ENCODE measurements at regions not wholly inside any gene's neighbourhood (a gene's known extent, or its start where the extent isn't known, plus 50 kb on each side); places are given as distances from the start of the nearest gene placed in this dataset.

DNA sequence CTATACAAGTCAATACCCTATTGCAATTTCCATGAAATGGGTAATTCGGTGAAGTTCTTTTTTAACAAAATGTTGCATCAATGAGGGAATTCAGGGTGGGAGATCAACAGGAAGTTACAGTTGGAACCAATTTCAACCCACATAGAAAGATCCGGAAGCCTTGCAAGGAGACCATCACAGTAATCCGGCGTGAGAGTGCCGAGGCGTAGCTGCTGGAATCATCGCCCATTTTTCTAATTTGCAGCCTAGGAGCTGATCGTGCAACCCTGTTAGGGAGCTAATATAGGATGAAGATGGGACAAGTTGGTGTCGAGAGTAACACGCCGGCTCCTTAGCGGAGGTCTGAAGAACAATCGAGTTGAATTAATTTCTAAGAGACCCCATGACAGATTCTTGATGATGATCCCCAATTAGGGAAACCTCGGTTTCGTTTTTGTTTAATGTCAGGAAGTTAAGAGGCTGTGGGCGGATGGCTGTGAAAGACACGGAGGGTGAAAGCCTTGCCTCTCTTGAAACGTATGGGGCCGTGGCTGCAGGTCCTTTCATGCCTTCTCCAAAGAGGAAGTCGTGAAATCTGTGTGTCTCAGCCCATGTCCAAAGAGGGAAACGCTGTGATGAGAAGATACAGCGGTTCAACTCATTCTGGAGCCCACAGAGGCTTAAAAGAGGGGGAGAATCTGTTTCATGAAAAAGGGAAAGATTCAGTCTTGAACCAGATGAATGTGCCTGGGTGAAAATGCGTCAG, 51.2 kb upstream of the CARD11 start:
- no peaks in the 10 kb centered on the region for H3K36me3 ChIP-seq (ENCODE audit: control insufficient read depth, insufficient read depth, low read length)
- TF ChIP-seq, protein P1, sequence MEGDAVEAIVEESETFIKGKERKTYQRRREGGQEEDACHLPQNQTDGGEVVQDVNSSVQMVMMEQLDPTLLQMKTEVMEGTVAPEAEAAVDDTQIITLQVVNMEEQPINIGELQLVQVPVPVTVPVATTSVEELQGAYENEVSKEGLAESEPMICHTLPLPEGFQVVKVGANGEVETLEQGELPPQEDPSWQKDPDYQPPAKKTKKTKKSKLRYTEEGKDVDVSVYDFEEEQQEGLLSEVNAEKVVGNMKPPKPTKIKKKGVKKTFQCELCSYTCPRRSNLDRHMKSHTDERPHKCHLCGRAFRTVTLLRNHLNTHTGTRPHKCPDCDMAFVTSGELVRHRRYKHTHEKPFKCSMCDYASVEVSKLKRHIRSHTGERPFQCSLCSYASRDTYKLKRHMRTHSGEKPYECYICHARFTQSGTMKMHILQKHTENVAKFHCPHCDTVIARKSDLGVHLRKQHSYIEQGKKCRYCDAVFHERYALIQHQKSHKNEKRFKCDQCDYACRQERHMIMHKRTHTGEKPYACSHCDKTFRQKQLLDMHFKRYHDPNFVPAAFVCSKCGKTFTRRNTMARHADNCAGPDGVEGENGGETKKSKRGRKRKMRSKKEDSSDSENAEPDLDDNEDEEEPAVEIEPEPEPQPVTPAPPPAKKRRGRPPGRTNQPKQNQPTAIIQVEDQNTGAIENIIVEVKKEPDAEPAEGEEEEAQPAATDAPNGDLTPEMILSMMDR (IDR thresholded peaks at IDR 0.05; ENCODE audit: insufficient read depth in 1 of 2, low read depth in 1 of 2, low read length in 1 of 2, severe bottlenecking in 1 of 2, unreplicated experiment in 1 of 2): no peak
- no peaks in the 10 kb centered on the region; the same call in 1 of the 2 replicates for H3K9me3 ChIP-seq
- DNase-seq: no peak
- no peaks in the 10 kb centered on the region for H3K27me3 ChIP-seq (replicated peaks; ENCODE audit: control insufficient read depth, insufficient read depth, low read length)
- H3K4me3 Mint-ChIP-seq (ENCODE audit: unreplicated experiment): no peak overlapping the region
- no TSS peak for BruUV-seq (replicated peaks)
- no peak overlapping the region for H3K4me3 ChIP-seq (ENCODE audit: low read depth, low read length)
- CTCF ChIA-PET: interaction anchor here (0.5 kb wide), 1 partner anchor 49 kb away, joined by 5 read pairs; no protein-coding TSS in a partner anchor
- H3K9me3 Mint-ChIP-seq (ENCODE audit: unreplicated experiment): peaks cover 17% of the 10 kb centered on the region
- no peaks in the 10 kb centered on the region for H3K4me1 ChIP-seq
- H3K4me1 Mint-ChIP-seq (ENCODE audit: low read depth, unreplicated experiment): no peaks in the 10 kb centered on the region
- no peaks in the 10 kb centered on the region for H3K27me3 Mint-ChIP-seq (ENCODE audit: insufficient read depth, unreplicated experiment)
- no peak overlapping the region for H3K27ac Mint-ChIP-seq (ENCODE audit: unreplicated experiment)
- POLR2A ChIA-PET: no interaction called here
- no peaks in the 10 kb centered on the region for H3K36me3 Mint-ChIP-seq (ENCODE audit: insufficient read depth, unreplicated experiment)
- intact Hi-C loops (cut with micrococcal nuclease; ENCODE audit: unreplicated experiment): no loop called here

DNA sequence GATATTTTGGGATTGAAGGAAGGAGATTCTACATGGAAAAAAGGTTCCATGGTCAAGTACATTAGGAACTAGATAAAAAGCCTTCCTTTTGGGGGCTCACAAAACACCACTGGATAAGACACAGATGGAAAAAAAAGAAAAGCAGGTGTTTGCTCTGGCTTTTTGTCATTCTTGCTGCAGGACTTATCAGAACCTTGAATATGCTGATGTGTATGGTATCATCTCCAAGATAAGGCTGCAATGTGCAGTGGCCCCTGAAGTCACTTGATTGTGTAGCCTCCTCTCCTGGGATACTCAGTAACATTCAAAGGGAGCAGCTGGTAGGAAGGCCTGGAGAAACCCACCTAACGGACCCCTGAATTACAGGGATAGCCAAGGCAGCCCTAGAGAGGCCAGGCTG, 54.1 kb upstream of the CARD11 start:
- CTCF ChIA-PET: no interaction called here
- no peak for DNase-seq
- no TSS peak for BruUV-seq (replicated peaks)
- POLR2A ChIA-PET: no interaction called here
- Mint-ChIP-seq H3K9me3 (ENCODE audit: unreplicated experiment) (peaks cover 18% of the 10 kb centered on the region), H3K36me3 (ENCODE audit: insufficient read depth, unreplicated experiment) (no peaks in the 10 kb centered on the region), H3K27me3 (ENCODE audit: insufficient read depth, unreplicated experiment) (no peaks in the 10 kb centered on the region), H3K4me1 (ENCODE audit: low read depth, unreplicated experiment) (no peaks in the 10 kb centered on the region), H3K4me3 (ENCODE audit: unreplicated experiment) (no peak overlapping the region), H3K27ac (ENCODE audit: unreplicated experiment) (no peak overlapping the region)
- TF ChIP-seq, protein P1 (IDR thresholded peaks at IDR 0.05; ENCODE audit: insufficient read depth in 1 of 2, low read depth in 1 of 2, low read length in 1 of 2, severe bottlenecking in 1 of 2, unreplicated experiment in 1 of 2): no peak
- Histone ChIP-seq H3K36me3 (ENCODE audit: control insufficient read depth, insufficient read depth, low read length) (no peaks in the 10 kb centered on the region), H3K9me3 (no peaks in the 10 kb centered on the region; the same call in 1 of the 2 replicates), H3K4me1 (no peaks in the 10 kb centered on the region), H3K27me3 (replicated peaks; ENCODE audit: control insufficient read depth, insufficient read depth, low read length) (no peaks in the 10 kb centered on the region), H3K4me3 (ENCODE audit: low read depth, low read length) (no peak overlapping the region)
- intact Hi-C loops (cut with micrococcal nuclease; ENCODE audit: unreplicated experiment): no loop called here

- Mint-ChIP-seq H3K9me3 (ENCODE audit: unreplicated experiment) (peaks cover 13% of the 10 kb centered on the region), H3K27ac (ENCODE audit: unreplicated experiment) (no peak overlapping the region), H3K36me3 (ENCODE audit: insufficient read depth, unreplicated experiment) (no peaks in the 10 kb centered on the region), H3K4me1 (ENCODE audit: low read depth, unreplicated experiment) (no peaks in the 10 kb centered on the region), H3K4me3 (ENCODE audit: unreplicated experiment) (no peak overlapping the region), H3K27me3 (ENCODE audit: insufficient read depth, unreplicated experiment) (no peaks in the 10 kb centered on the region)
- intact Hi-C loops (cut with micrococcal nuclease; ENCODE audit: unreplicated experiment): no loop called here
- TF ChIP-seq, protein P1 (IDR thresholded peaks at IDR 0.05; ENCODE audit: insufficient read depth in 1 of 2, low read depth in 1 of 2, low read length in 1 of 2, severe bottlenecking in 1 of 2, unreplicated experiment in 1 of 2): no peak
- ChIA-PET CTCF (no interaction called here), POLR2A (no interaction called here)
- H3K36me3 ChIP-seq (ENCODE audit: control insufficient read depth, insufficient read depth, low read length): no peaks in the 10 kb centered on the region
- DNase-seq: no peak
- no peaks in the 10 kb centered on the region for H3K27me3 ChIP-seq (replicated peaks; ENCODE audit: control insufficient read depth, insufficient read depth, low read length)
- BruUV-seq (replicated peaks): no TSS peak
- no peaks in the 10 kb centered on the region for H3K4me1 ChIP-seq
- no peak overlapping the region for H3K4me3 ChIP-seq (ENCODE audit: low read depth, low read length)
- no peaks in the 10 kb centered on the region; the same call in 1 of the 2 replicates for H3K9me3 ChIP-seq
Measured at GRCh38 chr7:3102159-3102558, 58.5 kb upstream of the CARD11 start.
